ENCODE measurements at regions not wholly inside any gene's neighbourhood (a gene's known extent, or its start where the extent isn't known, plus 50 kb on each side); places are given as distances from the start of the nearest gene placed in this dataset.

- TF ChIP-seq ZSCAN18 (CRISPR knock-in tag; IDR thresholded peaks at IDR 0.05) (no peak), ESRRA (CRISPR knock-in tag; IDR thresholded peaks at IDR 0.05; ENCODE audit: borderline replicate concordance) (no peak), ZBTB43 (CRISPR knock-in tag; IDR thresholded peaks at IDR 0.05) (no peak)
Measured at GRCh38 chr3:189424922-189425321, 206.3 kb upstream of the TP63 start (continued).

GRCh38 chr3:189429019-189429418 lies 202.2 kb upstream of the TP63 start:
- ChIA-PET CTCF (no interaction called here), POLR2A (no interaction called here)
- no peak overlapping the region for H3K4me3 Mint-ChIP-seq
- no peaks in the 10 kb centered on the region; the same call in 1 of the 2 replicates for H3K27me3 Mint-ChIP-seq (ENCODE audit: low read depth)
- no peak for ATAC-seq
- TF ChIP-seq OVOL2 (CRISPR knock-in tag; IDR thresholded peaks at IDR 0.05; ENCODE audit: borderline replicate concordance) (no peak), SMAD4 (CRISPR knock-in tag; IDR thresholded peaks at IDR 0.05) (no peak), AFF4 (CRISPR knock-in tag; IDR thresholded peaks at IDR 0.05; ENCODE audit: borderline replicate concordance) (no peak), ARID4B (CRISPR knock-in tag; IDR thresholded peaks at IDR 0.05; ENCODE audit: borderline replicate concordance) (no peak), ZNF121 (CRISPR knock-in tag; IDR thresholded peaks at IDR 0.05) (no peak), E2F1 (CRISPR knock-in tag; IDR thresholded peaks at IDR 0.05) (no peak), ZNF671 (CRISPR knock-in tag; IDR thresholded peaks at IDR 0.05) (no peak), FOXJ3 (CRISPR knock-in tag; IDR thresholded peaks at IDR 0.05; ENCODE audit: borderline replicate concordance) (no peak), E2F4 (CRISPR knock-in tag; IDR thresholded peaks at IDR 0.05; ENCODE audit: borderline replicate concordance, low read depth) (no peak), RELA (CRISPR knock-in tag; IDR thresholded peaks at IDR 0.05; ENCODE audit: borderline replicate concordance) (no peak), ATF2 (CRISPR knock-in tag; IDR thresholded peaks at IDR 0.05; ENCODE audit: borderline replicate concordance, low read depth) (no peak), ZNF423 (CRISPR knock-in tag; IDR thresholded peaks at IDR 0.05) (no peak), CREB1 (CRISPR knock-in tag; IDR thresholded peaks at IDR 0.05) (no peak), IRF1 (CRISPR knock-in tag; IDR thresholded peaks at IDR 0.05) (no peak)
- no peaks in the 10 kb centered on the region for H3K36me3 Mint-ChIP-seq
- peaks cover 29% of the 10 kb centered on the region for H3K4me1 Mint-ChIP-seq
- peaks cover 9% of the 10 kb centered on the region; the same call in 1 of the 2 replicates for H3K9me3 Mint-ChIP-seq
- DNase-seq (ENCODE audit: low spot score) = no peak
- no peak overlapping the region for H3K27ac Mint-ChIP-seq

Measured in WTC11 (cell line).